ENCODE measurements at regions not wholly inside any gene's neighbourhood (a gene's known extent, or its start where the extent isn't known, plus 50 kb on each side); places are given as distances from the start of the nearest gene placed in this dataset.

DNA sequence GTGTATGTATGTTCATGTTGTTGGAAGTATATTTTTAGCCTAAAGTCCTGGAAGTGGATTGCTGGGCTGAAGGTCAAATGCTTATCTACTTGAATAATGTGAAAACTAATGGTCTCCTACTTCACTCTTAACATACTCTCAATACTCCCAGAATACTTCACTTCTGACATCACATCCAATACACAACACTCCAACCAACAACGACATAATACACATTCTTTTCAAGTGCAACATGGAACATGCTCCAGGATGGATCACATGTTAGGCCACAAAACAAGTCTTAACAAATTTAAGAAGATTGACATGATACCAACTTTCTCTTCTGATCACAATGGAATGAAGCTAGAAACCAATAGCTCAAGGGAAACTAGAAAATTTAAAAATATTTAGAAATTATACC, 126.9 kb upstream of the ADCY1 start:
- ATAC-seq (no peak), DNase-seq (ENCODE audit: low read depth, low spot score) (no peak)
- in situ Hi-C loops (cut with HindIII; ENCODE audit: low pct_unique_long_range_greater_than_20kb, low sequenced_read_pairs), result no loop called here
- no peaks in the 10 kb centered on the region for H3K4me1 ChIP-seq (ENCODE audit: control insufficient read depth, insufficient read depth, low read length)
- H3K27ac ChIP-seq (ENCODE audit: low read length), result no peak overlapping the region
- BruUV-seq (replicated peaks), result no TSS peak
- ChIA-PET POLR2A (no interaction called here), CTCF (no interaction called here)
- H3K27me3 ChIP-seq (ENCODE audit: control insufficient read depth, insufficient read depth, low read length), result peaks cover 3% of the 10 kb centered on the region; the same call in 1 of the 2 replicates
- intact Hi-C loops (cut with micrococcal nuclease; ENCODE audit: unreplicated experiment), result no loop called here
- TF ChIP-seq POLR2AphosphoS5 (IDR thresholded peaks at IDR 0.05; ENCODE audit: low read depth, low read length) (no peak), TCF7L2 (IDR thresholded peaks at IDR 0.05; ENCODE audit: low read depth, low read length) (no peak), SIN3A (IDR thresholded peaks at IDR 0.05; ENCODE audit: borderline replicate concordance, insufficient read depth, low read depth, low read length) (no peak)
- TF ChIP-seq, protein P1, sequence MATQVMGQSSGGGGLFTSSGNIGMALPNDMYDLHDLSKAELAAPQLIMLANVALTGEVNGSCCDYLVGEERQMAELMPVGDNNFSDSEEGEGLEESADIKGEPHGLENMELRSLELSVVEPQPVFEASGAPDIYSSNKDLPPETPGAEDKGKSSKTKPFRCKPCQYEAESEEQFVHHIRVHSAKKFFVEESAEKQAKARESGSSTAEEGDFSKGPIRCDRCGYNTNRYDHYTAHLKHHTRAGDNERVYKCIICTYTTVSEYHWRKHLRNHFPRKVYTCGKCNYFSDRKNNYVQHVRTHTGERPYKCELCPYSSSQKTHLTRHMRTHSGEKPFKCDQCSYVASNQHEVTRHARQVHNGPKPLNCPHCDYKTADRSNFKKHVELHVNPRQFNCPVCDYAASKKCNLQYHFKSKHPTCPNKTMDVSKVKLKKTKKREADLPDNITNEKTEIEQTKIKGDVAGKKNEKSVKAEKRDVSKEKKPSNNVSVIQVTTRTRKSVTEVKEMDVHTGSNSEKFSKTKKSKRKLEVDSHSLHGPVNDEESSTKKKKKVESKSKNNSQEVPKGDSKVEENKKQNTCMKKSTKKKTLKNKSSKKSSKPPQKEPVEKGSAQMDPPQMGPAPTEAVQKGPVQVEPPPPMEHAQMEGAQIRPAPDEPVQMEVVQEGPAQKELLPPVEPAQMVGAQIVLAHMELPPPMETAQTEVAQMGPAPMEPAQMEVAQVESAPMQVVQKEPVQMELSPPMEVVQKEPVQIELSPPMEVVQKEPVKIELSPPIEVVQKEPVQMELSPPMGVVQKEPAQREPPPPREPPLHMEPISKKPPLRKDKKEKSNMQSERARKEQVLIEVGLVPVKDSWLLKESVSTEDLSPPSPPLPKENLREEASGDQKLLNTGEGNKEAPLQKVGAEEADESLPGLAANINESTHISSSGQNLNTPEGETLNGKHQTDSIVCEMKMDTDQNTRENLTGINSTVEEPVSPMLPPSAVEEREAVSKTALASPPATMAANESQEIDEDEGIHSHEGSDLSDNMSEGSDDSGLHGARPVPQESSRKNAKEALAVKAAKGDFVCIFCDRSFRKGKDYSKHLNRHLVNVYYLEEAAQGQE (IDR thresholded peaks at IDR 0.05; ENCODE audit: insufficient read depth in 1 of 2, low read depth in 2 of 2, low read length in 1 of 2), result no peak
- TF ChIP-seq, protein P2, sequence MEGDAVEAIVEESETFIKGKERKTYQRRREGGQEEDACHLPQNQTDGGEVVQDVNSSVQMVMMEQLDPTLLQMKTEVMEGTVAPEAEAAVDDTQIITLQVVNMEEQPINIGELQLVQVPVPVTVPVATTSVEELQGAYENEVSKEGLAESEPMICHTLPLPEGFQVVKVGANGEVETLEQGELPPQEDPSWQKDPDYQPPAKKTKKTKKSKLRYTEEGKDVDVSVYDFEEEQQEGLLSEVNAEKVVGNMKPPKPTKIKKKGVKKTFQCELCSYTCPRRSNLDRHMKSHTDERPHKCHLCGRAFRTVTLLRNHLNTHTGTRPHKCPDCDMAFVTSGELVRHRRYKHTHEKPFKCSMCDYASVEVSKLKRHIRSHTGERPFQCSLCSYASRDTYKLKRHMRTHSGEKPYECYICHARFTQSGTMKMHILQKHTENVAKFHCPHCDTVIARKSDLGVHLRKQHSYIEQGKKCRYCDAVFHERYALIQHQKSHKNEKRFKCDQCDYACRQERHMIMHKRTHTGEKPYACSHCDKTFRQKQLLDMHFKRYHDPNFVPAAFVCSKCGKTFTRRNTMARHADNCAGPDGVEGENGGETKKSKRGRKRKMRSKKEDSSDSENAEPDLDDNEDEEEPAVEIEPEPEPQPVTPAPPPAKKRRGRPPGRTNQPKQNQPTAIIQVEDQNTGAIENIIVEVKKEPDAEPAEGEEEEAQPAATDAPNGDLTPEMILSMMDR (IDR thresholded peaks at IDR 0.05), result no peak
- no peaks in the 10 kb centered on the region for H3K36me3 ChIP-seq (ENCODE audit: control insufficient read depth, insufficient read depth, low read length)
- no peak overlapping the region for H3K4me3 ChIP-seq (ENCODE audit: low read depth in 2 of 2, low read length in 2 of 2)
- H3K9me3 ChIP-seq (ENCODE audit: control insufficient read depth, insufficient read depth, low read depth, low read length), result no peaks in the 10 kb centered on the region

DNA sequence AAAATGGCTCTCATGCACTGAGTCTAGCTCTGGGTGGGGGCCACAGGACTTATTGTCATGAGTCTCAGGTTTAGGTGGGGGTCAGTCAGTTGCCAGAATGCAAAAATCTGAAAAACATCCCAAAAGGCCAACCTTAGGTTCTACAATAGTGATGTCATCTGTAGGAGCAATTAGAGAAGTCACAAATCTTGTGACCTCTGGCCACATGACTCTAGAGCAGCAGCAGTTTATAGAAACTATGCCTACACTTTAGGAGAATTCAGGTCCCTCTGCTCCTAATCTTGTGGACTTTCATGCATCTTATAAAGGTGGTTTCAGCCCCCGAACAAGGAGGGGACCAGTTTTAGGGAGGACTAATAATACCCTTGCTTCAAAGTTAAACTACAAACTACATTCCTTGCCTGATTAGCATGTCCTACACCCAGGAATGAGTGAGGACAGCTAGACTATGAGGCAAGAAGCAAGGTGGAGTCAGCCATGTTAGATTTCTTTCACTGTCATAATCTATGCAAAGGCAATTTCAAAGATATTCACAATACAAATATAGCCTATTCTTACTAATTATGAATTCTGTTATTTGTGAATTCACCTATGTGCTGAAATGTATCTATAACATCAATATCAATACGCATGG, 123.5 kb upstream of the ADCY1 start:
- Histone ChIP-seq H3K36me3 (ENCODE audit: control insufficient read depth, insufficient read depth, low read length) (no peaks in the 10 kb centered on the region), H3K4me1 (ENCODE audit: control insufficient read depth, insufficient read depth, low read length) (no peaks in the 10 kb centered on the region), H3K27ac (ENCODE audit: low read length) (no peak overlapping the region), H3K27me3 (ENCODE audit: control insufficient read depth, insufficient read depth, low read length) (peaks cover 3% of the 10 kb centered on the region; the same call in 1 of the 2 replicates), H3K9me3 (ENCODE audit: control insufficient read depth, insufficient read depth, low read depth, low read length) (no peaks in the 10 kb centered on the region), H3K4me3 (ENCODE audit: low read depth in 2 of 2, low read length in 2 of 2) (no peak overlapping the region)
- no TSS peak for BruUV-seq (replicated peaks)
- ChIA-PET CTCF (no interaction called here), POLR2A (no interaction called here)
- in situ Hi-C loops (cut with HindIII; ENCODE audit: low pct_unique_long_range_greater_than_20kb, low sequenced_read_pairs) (no loop called here), intact Hi-C loops (cut with micrococcal nuclease; ENCODE audit: unreplicated experiment) (no loop called here)
- no peak for ATAC-seq
- TF ChIP-seq, protein P2 (IDR thresholded peaks at IDR 0.05), result no peak
- TF ChIP-seq, protein P1 (IDR thresholded peaks at IDR 0.05; ENCODE audit: insufficient read depth in 1 of 2, low read depth in 2 of 2, low read length in 1 of 2), result no peak
- TF ChIP-seq TCF7L2 (IDR thresholded peaks at IDR 0.05; ENCODE audit: low read depth, low read length), result no peak
- DNase-seq (ENCODE audit: low read depth, low spot score), result no peak
